ENCODE measurements at regions not wholly inside any gene's neighbourhood (a gene's known extent, or its start where the extent isn't known, plus 50 kb on each side); places are given as distances from the start of the nearest gene placed in this dataset.

GRCh38 chr2:14231391-14231898 lies 401.1 kb upstream of the LRATD1 start:
- Histone ChIP-seq H3K27ac (replicated peaks) (no peak overlapping the region), H3K4me3 (no peak overlapping the region), H3K27me3 (ENCODE audit: low read depth) (no peaks in the 10 kb centered on the region), H3K36me3 (no peaks in the 10 kb centered on the region), H3K9me3 (replicated peaks) (peaks cover 6% of the 10 kb centered on the region), H3K4me1 (no peaks in the 10 kb centered on the region)
- DNase-seq: no peak
- intact Hi-C loops (cut with micrococcal nuclease): no loop called here
- TF ChIP-seq CTCF (IDR thresholded peaks at IDR 0.05; ENCODE audit: borderline replicate concordance): no peak

- H3K27me3 ChIP-seq (ENCODE audit: low read depth): no peaks in the 10 kb centered on the region
- no peak for TF ChIP-seq CTCF (IDR thresholded peaks at IDR 0.05; ENCODE audit: borderline replicate concordance)
- no peak overlapping the region for H3K27ac ChIP-seq (replicated peaks)
- no peak for DNase-seq
- H3K36me3 ChIP-seq: no peaks in the 10 kb centered on the region
- H3K9me3 ChIP-seq (replicated peaks): peaks cover 6% of the 10 kb centered on the region
- no peak overlapping the region for H3K4me3 ChIP-seq
- intact Hi-C loops (cut with micrococcal nuclease): no loop called here
- H3K4me1 ChIP-seq: no peaks in the 10 kb centered on the region
These were observed 400.3 kb upstream of the LRATD1 start for GRCh38 chr2:14232217-14232616.

- peaks cover 1% of the 10 kb centered on the region for H3K9me3 ChIP-seq (replicated peaks)
- H3K27ac ChIP-seq (replicated peaks): no peak overlapping the region
- H3K4me1 ChIP-seq: no peaks in the 10 kb centered on the region
- intact Hi-C loops (cut with micrococcal nuclease): no loop called here
- H3K36me3 ChIP-seq: no peaks in the 10 kb centered on the region
- no peak for TF ChIP-seq CTCF (IDR thresholded peaks at IDR 0.05; ENCODE audit: borderline replicate concordance)
- no peak overlapping the region for H3K4me3 ChIP-seq
- H3K27me3 ChIP-seq (ENCODE audit: low read depth): no peaks in the 10 kb centered on the region
- no peak for DNase-seq
These were observed 397.6 kb upstream of the LRATD1 start for GRCh38 chr2:14234911-14235310.

GRCh38 chr2:14235667-14236066 lies 396.9 kb upstream of the LRATD1 start:
- TF ChIP-seq CTCF (IDR thresholded peaks at IDR 0.05; ENCODE audit: borderline replicate concordance): no peak
- no peaks in the 10 kb centered on the region for H3K36me3 ChIP-seq
- no peaks in the 10 kb centered on the region for H3K9me3 ChIP-seq (replicated peaks)
- no peaks in the 10 kb centered on the region for H3K27me3 ChIP-seq (ENCODE audit: low read depth)
- no peak for DNase-seq
- intact Hi-C loops (cut with micrococcal nuclease): no loop called here
- no peaks in the 10 kb centered on the region for H3K4me1 ChIP-seq
- H3K4me3 ChIP-seq: no peak overlapping the region
- H3K27ac ChIP-seq (replicated peaks): no peak overlapping the region

GRCh38 chr2:14237902-14238301 lies 394.6 kb upstream of the LRATD1 start:
- no peaks in the 10 kb centered on the region for H3K27me3 ChIP-seq (ENCODE audit: low read depth)
- no peak for TF ChIP-seq CTCF (IDR thresholded peaks at IDR 0.05; ENCODE audit: borderline replicate concordance)
- H3K4me3 ChIP-seq: no peak overlapping the region
- no peak overlapping the region for H3K27ac ChIP-seq (replicated peaks)
- intact Hi-C loops (cut with micrococcal nuclease): no loop called here
- H3K9me3 ChIP-seq (replicated peaks): no peaks in the 10 kb centered on the region
- H3K4me1 ChIP-seq: no peaks in the 10 kb centered on the region
- no peak for DNase-seq
- no peaks in the 10 kb centered on the region for H3K36me3 ChIP-seq

GRCh38 chr2:14239605-14240004 lies 392.9 kb upstream of the LRATD1 start:
- Histone ChIP-seq H3K4me1 (no peaks in the 10 kb centered on the region), H3K27me3 (ENCODE audit: low read depth) (no peaks in the 10 kb centered on the region), H3K9me3 (replicated peaks) (no peaks in the 10 kb centered on the region), H3K27ac (replicated peaks) (no peak overlapping the region), H3K36me3 (no peaks in the 10 kb centered on the region), H3K4me3 (no peak overlapping the region)
- no peak for TF ChIP-seq CTCF (IDR thresholded peaks at IDR 0.05; ENCODE audit: borderline replicate concordance)
- no peak for DNase-seq
- intact Hi-C loops (cut with micrococcal nuclease): no loop called here

Data from left ventricle myocardium inferior (tissue), 1 donor.